Endothelial cell of umbilical vein (primary cell): ENCODE measurements at regions not wholly inside any gene's neighbourhood (a gene's known extent, or its start where the extent isn't known, plus 50 kb on each side); places are given as distances from the start of the nearest gene placed in this dataset.

Experiments used
- BruUV-seq: library from RNA; stranded (reverse); fragments of 400-500 nt; replicated peaks from 2 replicates; lab custom pipeline; 2021; lab: Mats Ljungman, UMichigan
- CTCF ChIA-PET: fragments of 300-600, 350-600 bp; sonication (Branson Sonifier 250); formaldehyde crosslinking; loops from one replicate; lab custom pipeline; 2021; ENCODE audit warnings: antibody characterized with exemption, inconsistent platforms; lab: Charles Lee
- POLR2A ChIA-PET: fragments of 300-600, 350-600 bp; sonication (Branson Sonifier 250); formaldehyde crosslinking; loops from one replicate; lab custom pipeline; 2021; ENCODE audit warnings: antibody characterized with exemption, inconsistent platforms; lab: Charles Lee
- DNase-seq: peaks from one replicate; pipeline ENCODE4 v3.0.0-alpha.2; 2011; ENCODE audit warnings: low read depth, low spot score
- FAIRE-seq: peaks from 2 replicates; lab custom pipeline; 2011; peaks lifted over from hg19 to GRCh38; lab: Jason Lieb, UNC
- H2AFZ ChIP-seq: 2 replicates; pipeline ENCODE4 v1.6.0; 2012; ENCODE audit warnings: low read depth, low read length, control low read depth, inconsistent platforms
- H3K27ac ChIP-seq: 2 replicates; pipeline ENCODE4 v1.5.1; 2011; ENCODE audit warnings: low read depth, mild to moderate bottlenecking, control low read depth, low read length, moderate library complexity; ENCODE audit not compliant: insufficient read depth
- H3K27me3 ChIP-seq, 2 experiments: 2 replicates each; pipeline versions ENCODE4 v1.6.0 to v1.6.1; 2011; ENCODE audit warnings: low read length in 2 of 2, mixed read lengths in 1 of 2; ENCODE audit not compliant: control insufficient read depth in 2 of 2, insufficient read depth in 2 of 2
- H3K36me3 ChIP-seq, 2 experiments: 2 replicates in 1 of 2; 3 replicates in 1 of 2; pipeline ENCODE4 v1.5.1; 2011; ENCODE audit warnings: low read length in 2 of 2, mild to moderate bottlenecking in 1 of 2, moderate library complexity in 1 of 2; ENCODE audit not compliant: control insufficient read depth in 2 of 2, insufficient read depth in 2 of 2; ENCODE audit errors: extremely low read depth in 1 of 2
- H3K4me1 ChIP-seq: 3 replicates; pipeline ENCODE4 v1.5.1; 2011; ENCODE audit warnings: mild to moderate bottlenecking, low read length; ENCODE audit not compliant: control insufficient read depth, insufficient read depth; ENCODE audit errors: extremely low read depth
- H3K4me2 ChIP-seq: 2 replicates; pipeline ENCODE4 v1.6.1; 2011; ENCODE audit warnings: low read length, control low read depth, mixed read lengths; ENCODE audit not compliant: insufficient read depth
- H3K4me3 ChIP-seq, 3 experiments: fragments of 200-600 bp in 1 of 3; sonication (generic), shearing (Covaris generic) in 1 of 3; replicated peaks in 1 of 3; 2 replicates each; pipeline ENCODE4 v1.5.1; 2011 to 2016; ENCODE audit warnings: control low read depth in 3 of 3, low read length in 3 of 3, mild to moderate bottlenecking in 2 of 3, inconsistent platforms in 1 of 3, low read depth in 1 of 3, moderate library complexity in 1 of 3; ENCODE audit not compliant: insufficient read depth in 1 of 3
- H3K79me2 ChIP-seq: 2 replicates; pipeline ENCODE4 v1.6.0; 2012; ENCODE audit warnings: low read length, inconsistent platforms; ENCODE audit not compliant: control insufficient read depth, insufficient read depth
- H3K9ac ChIP-seq: replicated peaks from 2 replicates; pipeline ENCODE3; 2011; ENCODE audit warnings: low read length, control low read depth; ENCODE audit not compliant: insufficient read depth; ENCODE audit errors: extremely low read depth
- H3K9me1 ChIP-seq: replicated peaks from 3 replicates; pipeline ENCODE4 v1.6.0; 2011; ENCODE audit warnings: mild to moderate bottlenecking, low read length; ENCODE audit not compliant: control insufficient read depth, insufficient read depth; ENCODE audit errors: extremely low read depth
- H3K9me3 ChIP-seq: replicated peaks from 2 replicates; pipeline ENCODE4 v1.5.1; 2012; ENCODE audit warnings: low read length, inconsistent platforms; ENCODE audit not compliant: control insufficient read depth, insufficient read depth
- H4K20me1 ChIP-seq: replicated peaks from 2 replicates; pipeline ENCODE3; 2011; ENCODE audit warnings: mild to moderate bottlenecking, low read length; ENCODE audit not compliant: control insufficient read depth, insufficient read depth; ENCODE audit errors: extremely low read depth
- EZH2 ChIP-seq: IDR thresholded peaks from 2 replicates; pipeline ENCODE4 v1.6.1; 2012; ENCODE audit warnings: borderline replicate concordance, low read depth, mild to moderate bottlenecking, moderate library complexity, low read length, inconsistent platforms; ENCODE audit not compliant: severe bottlenecking
- FOS ChIP-seq: IDR thresholded peaks from 2 replicates; pipeline ENCODE4 v1.6.1; 2011; ENCODE audit warnings: mild to moderate bottlenecking, low read length, moderate library complexity, borderline replicate concordance; ENCODE audit not compliant: insufficient read depth
- GATA2 ChIP-seq: IDR thresholded peaks from 2 replicates; pipeline ENCODE4 v1.7.0; 2011; ENCODE audit warnings: low read depth, mild to moderate bottlenecking, moderate library complexity, mixed read lengths, low read length; ENCODE audit not compliant: insufficient read length, insufficient read depth
- JUN ChIP-seq: IDR thresholded peaks from 2 replicates; pipeline ENCODE4 v1.6.1; 2011; ENCODE audit warnings: borderline replicate concordance, low read depth; ENCODE audit not compliant: insufficient read length, insufficient read depth
- MYC ChIP-seq: IDR thresholded peaks from one replicate; pipeline ENCODE4 v1.6.1; 2011; ENCODE audit warnings: mild to moderate bottlenecking, low read depth, low read length
- POLR2A ChIP-seq: IDR thresholded peaks from 2 replicates; pipeline ENCODE4 v1.6.1; 2012; ENCODE audit warnings: low read depth, mild to moderate bottlenecking, control low read depth, low read length
- POLR2AphosphoS5 ChIP-seq: IDR thresholded peaks from 2 replicates; pipeline ENCODE4 v1.6.1; 2012; ENCODE audit warnings: low read depth, mild to moderate bottlenecking, control low read depth, low read length, moderate library complexity; ENCODE audit not compliant: insufficient read depth
- dilution Hi-C: fragments of 300-500 bp; cut with MboI; formaldehyde crosslinking; loops from one replicate; pipeline ENCODE4 v1.15.0; 2019; ENCODE audit warnings: low sequenced_read_pairs; ENCODE audit not compliant: extremely low pct_ligation_motif_present
- intact Hi-C: fragments of 100-400 bp; cut with micrococcal nuclease; formaldehyde crosslinking; loops from one replicate; pipeline ENCODE4 v1.10.0; 2022
- TF ChIP-seq, protein P1 (sequence below): IDR thresholded peaks from 2 replicates; pipeline ENCODE4 v1.6.1; 2011; ENCODE audit not compliant: insufficient read depth, insufficient read length
- TF ChIP-seq, protein P2 (sequence below), 2 donors: IDR thresholded peaks; 1 replicate in 1 of 2; 2 replicates in 1 of 2; pipeline ENCODE4 v1.5.1; 2011; ENCODE audit warnings: low read length in 2 of 2, mild to moderate bottlenecking in 2 of 2, moderate library complexity in 2 of 2, control low read depth in 1 of 2, inconsistent platforms in 1 of 2, low read depth in 1 of 2; ENCODE audit not compliant: insufficient read depth in 1 of 2; ENCODE audit errors: extremely low read depth in 1 of 2

DNA sequence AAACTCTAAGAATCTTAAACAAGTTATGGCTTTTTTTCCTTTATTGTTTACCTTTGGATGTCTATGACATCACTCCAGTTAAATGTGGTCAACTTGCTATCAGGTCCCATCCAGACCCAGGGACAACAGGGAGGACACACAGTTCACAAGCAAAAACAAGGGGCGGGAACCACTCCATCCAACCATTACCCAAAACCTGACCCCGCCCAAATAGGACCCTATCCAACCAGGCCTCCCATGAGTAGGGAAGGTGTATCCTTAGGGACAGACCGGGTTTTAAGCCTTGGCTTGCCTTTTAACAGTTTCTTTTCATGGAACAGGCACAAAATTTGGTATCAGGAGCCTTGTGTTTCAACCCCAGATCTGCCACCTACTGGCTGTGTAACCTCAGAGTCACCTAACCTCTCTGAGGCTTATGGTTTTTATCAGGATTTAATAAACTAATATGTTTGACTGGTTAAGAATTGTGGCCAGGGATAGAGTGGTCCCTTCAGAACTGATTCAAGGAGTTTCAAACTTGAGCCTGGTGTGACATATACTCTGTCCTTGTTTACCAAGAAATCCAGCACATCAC is 127.7 kb upstream of the RAD23B start:
- Histone ChIP-seq H3K9me1 (no peaks in the 10 kb centered on the region), H3K9me3 (no peaks in the 10 kb centered on the region), H2AFZ (no peak overlapping the region), H4K20me1 (no peaks in the 10 kb centered on the region), H3K4me2 (no peak overlapping the region), H3K79me2 (no peaks in the 10 kb centered on the region), H3K27ac (no peak overlapping the region), H3K4me3 (no peak overlapping the region), H3K9ac (no peak overlapping the region), H3K27me3 (no peaks in the 10 kb centered on the region), H3K4me1 (no peaks in the 10 kb centered on the region), H3K36me3 (no peaks in the 10 kb centered on the region)
- intact Hi-C loops, result no loop called here
- TF ChIP-seq POLR2AphosphoS5, result no peak
- TF ChIP-seq, protein P1, sequence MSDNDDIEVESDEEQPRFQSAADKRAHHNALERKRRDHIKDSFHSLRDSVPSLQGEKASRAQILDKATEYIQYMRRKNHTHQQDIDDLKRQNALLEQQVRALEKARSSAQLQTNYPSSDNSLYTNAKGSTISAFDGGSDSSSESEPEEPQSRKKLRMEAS, result no peak
- TF ChIP-seq, protein P2, sequence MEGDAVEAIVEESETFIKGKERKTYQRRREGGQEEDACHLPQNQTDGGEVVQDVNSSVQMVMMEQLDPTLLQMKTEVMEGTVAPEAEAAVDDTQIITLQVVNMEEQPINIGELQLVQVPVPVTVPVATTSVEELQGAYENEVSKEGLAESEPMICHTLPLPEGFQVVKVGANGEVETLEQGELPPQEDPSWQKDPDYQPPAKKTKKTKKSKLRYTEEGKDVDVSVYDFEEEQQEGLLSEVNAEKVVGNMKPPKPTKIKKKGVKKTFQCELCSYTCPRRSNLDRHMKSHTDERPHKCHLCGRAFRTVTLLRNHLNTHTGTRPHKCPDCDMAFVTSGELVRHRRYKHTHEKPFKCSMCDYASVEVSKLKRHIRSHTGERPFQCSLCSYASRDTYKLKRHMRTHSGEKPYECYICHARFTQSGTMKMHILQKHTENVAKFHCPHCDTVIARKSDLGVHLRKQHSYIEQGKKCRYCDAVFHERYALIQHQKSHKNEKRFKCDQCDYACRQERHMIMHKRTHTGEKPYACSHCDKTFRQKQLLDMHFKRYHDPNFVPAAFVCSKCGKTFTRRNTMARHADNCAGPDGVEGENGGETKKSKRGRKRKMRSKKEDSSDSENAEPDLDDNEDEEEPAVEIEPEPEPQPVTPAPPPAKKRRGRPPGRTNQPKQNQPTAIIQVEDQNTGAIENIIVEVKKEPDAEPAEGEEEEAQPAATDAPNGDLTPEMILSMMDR (IDR thresholded peaks at IDR 0.05; ENCODE audit: extremely low read depth in 1 of 2, insufficient read depth in 1 of 2, low read depth in 1 of 2, low read length in 2 of 2), result no peak
- no peak for TF ChIP-seq JUN
- no peak for TF ChIP-seq GATA2
- TF ChIP-seq MYC, result no peak
- TF ChIP-seq FOS, result no peak
- no peak for TF ChIP-seq POLR2A
- no peak for TF ChIP-seq EZH2
- no TSS peak for BruUV-seq
- CTCF ChIA-PET, result no interaction called here
- POLR2A ChIA-PET, result no interaction called here
- DNase-seq (no peak), FAIRE-seq (no peak)
- dilution Hi-C loops, result no loop called here
